ENCODE measurements at regions not wholly inside any gene's neighbourhood (a gene's known extent, or its start where the extent isn't known, plus 50 kb on each side); places are given as distances from the start of the nearest gene placed in this dataset.

DNA sequence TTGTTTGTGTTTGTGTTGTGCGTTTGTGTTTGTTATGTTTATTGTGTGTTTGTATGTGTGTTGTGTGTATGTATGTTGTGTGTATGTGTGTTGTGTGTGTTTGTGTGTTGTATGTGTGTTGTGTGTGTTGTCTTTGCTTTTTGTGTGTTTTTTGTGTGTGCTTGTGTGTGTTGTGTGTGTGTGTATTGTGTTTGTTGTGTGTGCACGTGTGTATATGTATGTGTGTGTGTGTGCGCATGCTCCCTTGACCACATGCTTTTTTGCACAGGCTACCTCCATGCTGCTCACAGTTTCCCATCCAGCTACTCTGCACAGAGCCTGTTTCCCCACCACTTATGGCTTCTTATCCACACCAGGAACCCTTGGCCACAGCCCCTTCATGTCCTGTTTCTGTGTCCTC lies 720.0 kb upstream of the ADAMTS16 start:
- DNase-seq: no peak

DNA sequence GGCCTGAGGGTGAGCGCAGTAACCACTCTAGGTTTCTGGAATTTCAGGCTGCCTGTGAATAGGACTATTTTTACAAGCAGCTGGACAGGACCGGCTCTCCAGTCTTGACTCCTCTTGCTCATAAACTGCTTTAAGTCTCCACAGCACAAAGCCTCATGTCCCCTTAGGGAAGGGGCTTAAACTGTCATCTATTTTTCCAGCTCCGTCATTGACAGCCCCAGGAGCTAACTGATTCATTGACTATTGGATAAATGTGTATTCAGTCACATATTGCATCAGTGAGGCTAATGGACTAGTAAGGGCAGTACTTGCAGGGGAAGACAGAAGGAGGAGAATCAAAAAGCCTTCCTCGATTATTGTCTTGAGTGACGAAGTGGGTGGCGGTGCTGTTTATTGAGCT lies 719.4 kb upstream of the ADAMTS16 start:
- DNase-seq: no peak

DNA sequence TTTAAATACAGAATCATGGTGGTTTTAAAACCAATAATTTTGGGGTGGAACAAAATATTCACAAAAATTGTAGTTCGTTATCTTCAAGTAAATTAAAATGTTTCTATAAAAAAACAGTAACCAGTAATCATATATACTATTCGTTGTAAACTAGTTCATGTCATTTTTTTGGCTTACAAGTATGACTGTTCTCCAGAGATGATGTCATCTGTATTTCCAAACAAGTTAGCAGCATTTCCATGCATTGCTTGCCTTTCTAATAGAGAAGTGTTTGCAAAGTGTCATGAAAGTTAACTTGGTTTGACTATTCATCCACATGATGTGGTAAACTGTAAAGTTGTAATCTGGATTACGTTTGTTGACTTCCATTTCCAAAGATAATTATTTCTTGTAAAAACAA lies 717.9 kb upstream of the ADAMTS16 start:
- DNase-seq: no peak

DNA sequence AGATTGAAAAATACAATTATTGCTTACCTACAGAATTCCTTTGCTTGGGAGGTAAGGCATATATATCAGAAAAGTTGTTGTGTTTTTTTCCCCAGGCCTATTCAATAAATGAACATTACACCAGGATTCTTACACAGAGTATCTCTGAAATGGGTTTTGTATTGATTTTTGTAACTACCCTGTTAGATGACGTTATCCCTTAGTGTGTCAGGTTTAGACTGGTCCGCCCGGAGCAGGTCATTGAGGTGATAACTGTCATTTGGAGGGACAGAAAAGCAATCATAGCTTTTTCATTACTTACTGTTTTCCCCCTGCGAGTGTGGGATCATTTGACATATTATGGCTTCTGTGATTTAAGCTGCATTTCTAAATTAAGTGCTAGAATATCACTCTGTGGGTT lies 715.2 kb upstream of the ADAMTS16 start:
- DNase-seq: no peak

DNA sequence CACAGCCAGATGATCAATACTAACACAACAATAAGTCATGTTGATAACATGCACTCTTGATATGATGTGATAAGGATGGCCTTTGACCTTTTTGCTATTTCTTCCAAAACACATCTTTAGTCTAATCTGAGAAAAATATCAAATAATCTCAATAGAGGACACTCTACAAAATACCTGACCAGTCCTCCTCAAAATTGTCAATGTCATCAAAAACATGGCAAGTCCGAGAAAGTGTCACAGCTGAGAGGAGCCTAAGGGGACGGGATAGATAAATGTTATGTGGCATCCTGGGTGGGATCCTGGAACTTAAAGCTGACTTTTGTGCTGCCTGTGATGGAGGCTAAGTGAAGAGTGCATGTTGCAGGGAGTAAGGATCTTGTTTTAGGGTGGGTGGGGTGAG lies 699.6 kb upstream of the ADAMTS16 start:
- DNase-seq: no peak

DNA sequence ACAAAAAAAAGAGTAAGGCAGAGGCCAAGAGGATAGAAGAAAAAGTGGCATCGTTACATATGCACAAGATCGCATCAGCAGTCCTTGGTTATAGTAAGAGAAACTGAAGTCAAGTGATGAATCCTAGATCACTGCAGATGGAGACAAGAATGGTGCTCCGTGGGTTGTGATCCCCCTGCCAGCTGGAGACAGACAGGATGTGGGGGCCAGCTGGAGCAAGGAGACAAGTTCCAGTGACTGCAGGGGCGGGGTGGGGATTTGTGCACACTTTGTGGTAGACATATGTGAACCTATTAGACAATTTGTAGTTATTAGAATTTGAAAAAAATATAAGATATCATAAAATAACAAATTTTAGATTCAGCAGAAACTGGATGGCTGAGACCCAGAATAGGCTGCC lies 697.9 kb upstream of the ADAMTS16 start:
- DNase-seq: no peak

DNA sequence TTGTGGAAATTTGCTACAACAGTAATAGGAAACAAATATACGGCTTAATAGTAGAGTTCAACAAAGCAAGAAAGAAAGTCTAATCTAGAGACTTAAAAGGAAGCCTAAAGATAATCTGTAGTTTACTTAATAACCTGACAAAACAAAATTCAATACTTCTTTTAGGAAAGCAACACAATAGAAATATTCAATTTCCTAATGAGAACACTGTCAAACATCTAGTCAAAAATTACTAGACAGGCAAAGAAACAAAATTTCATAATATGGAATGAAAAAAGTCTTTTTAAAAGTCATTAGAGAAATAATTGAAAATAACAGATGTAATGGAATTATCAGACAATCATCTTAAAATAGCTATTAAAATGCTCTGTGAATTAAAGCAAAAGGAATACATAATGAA lies 692.5 kb upstream of the ADAMTS16 start:
- DNase-seq: no peak

DNA sequence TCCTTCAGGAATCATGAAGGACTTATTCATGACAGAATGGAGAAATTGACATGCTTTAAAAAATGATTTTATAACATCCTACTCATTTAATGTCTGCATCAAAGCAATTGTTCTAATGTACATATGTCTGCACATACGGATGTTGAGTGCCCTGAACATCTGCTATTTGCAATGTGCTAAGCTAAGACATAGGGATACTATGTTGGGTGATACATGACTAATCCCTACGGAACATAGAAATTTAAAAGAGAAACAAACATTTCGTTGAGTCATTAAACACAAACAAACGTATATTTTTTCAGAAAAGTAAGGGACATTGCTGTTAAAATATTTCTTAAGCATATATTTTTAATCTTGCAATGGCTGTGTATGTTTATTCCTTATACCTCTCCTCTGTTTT lies 686.5 kb upstream of the ADAMTS16 start:
- no peak for DNase-seq

DNA sequence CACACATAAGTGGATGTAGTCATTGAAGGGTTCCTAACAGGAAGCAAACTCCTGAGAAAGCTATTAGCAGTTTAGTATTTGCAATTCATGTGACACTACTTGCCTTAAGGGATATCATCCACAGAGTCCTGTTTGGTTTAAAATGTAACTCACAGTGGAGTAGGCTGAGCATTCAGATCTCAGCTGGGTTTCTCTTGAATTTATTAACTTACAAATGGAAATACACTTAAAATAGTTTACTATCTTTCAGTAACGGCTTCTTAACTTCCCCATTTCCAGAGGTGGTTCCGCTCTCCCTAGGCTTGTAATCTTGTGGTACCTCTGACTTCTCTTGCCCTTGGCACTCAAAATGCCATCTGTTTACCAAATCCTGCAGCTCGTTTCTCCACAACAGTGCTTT lies 660.7 kb upstream of the ADAMTS16 start:
- DNase-seq: no peak

DNA sequence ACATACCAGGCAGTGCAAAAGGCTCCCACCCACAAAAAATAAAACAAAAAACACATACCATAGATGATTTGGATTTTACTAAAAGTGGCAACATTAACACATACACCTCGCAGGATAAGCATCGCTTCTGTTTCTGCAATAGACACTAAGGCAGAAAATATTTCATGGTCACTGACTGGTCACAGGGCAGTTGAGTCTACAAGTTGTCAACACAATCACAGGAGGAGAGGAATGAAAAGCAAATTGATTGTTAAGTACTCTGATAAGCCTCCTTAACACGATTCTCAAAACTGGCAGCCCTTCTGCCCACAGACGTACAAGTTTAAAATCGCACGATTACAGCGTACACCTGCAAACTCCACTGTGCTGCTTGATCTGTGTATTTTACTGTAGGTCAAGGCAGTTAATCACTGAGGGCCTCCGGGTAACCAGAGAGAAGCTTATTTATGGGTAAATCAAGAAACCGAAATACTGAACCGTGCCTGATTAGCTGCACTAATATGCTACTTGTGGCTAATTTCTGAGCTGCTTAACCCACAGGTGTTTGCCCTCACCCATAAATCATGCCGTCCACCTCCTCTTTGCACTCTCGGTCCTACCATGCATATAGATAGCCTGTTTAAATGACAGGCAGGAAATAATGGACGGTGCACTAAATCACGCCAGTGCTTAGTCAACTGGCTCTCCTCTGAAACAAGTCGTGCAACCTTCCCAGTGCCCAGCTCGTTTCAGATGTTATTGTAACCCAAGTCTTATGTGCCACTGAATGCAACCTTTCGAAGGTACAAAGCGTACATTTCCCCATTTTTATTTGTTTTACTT lies 659.4 kb upstream of the ADAMTS16 start:
- no peak for DNase-seq

DNA sequence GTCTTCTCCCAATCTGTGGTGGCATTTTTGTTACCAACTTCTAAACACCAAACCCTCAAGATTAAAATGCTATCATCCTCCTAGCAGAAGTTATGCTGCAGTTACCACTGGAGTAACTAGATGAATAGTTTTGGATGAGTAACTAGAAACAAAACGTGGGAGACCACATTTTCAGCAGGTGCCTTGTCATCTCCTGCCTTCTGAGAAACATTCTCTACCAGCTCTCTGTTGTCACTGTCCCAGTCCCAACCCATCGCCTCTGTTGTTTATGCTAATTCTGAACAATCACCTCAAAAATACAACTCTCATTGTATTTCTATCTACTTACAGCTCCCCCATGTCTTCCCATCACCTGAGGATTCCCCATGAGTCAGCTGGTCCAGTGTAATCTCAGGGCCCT lies 652.5 kb upstream of the ADAMTS16 start:
- no peak for DNase-seq

DNA sequence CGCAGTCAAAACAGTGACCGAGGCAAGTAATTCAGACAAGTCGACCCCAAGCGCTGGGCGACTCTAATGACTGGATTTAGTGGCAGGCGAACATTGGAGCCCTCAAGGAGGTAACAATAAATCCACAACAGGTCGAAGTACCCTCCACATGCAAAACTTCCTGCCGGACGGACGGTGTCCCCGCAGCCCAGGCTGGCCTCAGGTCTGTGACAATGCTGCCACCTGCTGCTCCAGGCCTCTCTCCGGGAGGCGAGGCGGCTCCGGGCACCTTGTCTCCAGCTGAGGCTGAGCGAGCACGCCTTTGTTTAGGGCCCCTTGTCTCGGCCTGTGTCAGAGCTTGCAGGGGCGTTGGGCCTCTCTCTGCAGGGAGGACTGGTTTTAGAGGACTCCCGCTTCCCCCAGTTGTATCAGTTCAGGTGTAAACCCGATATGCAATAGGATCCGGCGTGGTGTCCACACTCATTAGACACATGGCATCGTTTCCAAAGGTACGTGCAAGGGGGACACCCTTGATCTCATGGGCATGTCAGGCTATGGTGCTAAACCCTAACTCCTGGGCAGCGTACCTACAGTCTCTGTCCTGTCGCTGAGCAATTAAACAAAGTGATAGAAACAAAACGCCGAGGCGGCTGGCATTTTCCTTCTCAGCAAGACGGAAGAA lies 628.0 kb upstream of the ADAMTS16 start:
- no peak for DNase-seq

DNA sequence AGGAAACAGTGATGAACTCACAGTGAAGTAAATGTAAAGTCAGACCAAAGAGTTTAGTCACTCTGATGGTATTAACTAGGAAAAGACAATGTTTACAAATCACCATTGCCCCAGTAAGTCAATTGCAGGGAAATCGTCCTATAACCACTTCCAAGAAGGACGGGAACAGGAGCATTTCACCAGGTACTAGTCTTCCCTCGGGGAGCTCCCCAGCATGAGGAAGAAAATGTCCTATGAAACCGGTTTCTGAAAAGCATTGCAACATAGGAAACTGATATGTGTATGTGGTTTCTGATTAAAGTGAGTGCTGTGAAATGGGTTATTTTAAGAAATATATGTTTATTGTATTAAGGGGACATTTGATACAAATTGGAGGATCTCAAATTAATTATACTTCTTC lies 626.7 kb upstream of the ADAMTS16 start:
- DNase-seq: no peak

DNA sequence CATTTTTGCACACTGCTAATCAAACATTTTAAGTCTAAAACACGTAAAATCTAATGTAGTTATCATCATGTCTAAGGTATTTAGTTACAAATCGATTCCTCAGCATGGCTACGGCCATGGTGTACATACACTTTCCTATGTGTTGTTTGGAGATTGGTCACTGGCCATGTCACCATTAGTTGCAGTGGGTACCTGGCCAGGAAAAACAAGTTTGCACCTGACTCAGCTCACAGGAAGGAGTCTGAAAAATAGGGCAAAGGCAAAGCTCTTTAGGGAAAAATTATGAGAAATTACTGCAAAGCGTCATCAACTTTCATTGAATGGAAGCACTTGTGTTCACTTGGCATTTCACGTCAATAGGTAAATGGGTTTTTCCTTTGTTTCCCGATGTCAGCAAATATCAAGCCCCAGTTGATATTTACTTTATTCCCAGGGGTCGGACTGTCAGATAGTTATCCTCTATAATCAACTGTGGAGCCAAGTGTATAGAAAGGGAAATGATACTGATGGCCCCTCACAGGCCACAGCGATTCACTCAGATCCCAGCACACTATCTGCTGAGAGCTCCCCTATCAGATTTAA lies 626.0 kb upstream of the ADAMTS16 start:
- no peak for DNase-seq

DNA sequence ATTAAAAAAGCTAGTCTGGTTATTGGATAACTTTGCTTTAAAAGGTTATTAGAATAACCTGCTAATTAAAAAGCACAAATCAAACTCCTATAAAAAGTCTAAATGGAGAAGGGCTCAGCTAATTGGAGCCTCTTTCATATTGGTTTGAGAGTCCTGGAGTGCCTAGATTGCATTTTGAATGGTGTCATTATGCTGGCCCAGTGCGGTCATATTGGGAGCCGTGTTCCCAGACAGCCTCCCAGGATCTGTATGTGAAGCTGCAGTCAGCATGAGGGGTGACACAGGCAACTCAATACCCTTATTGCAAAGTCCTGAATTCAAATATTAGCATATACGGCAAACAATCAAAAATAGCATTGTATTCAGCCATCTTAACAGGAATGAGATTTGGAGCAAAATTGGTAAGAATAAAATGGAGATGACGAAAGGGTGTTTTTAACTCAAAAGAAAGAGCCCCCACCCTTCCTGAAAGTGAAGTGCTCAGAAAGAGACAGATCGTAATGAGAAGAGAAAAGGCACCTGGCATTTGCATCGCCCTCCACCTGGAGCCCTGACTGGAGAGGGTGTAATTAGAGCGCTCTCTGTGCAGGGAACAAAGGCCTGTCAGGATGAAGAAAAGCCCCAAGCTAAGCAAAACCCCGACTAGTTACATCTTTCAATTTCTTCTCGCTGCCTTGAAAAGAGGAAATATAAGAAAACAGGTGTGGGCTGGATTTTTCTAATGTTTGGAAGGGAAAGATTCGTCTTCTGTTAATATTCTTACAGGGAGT lies 621.0 kb upstream of the ADAMTS16 start:
- DNase-seq: no peak

DNA sequence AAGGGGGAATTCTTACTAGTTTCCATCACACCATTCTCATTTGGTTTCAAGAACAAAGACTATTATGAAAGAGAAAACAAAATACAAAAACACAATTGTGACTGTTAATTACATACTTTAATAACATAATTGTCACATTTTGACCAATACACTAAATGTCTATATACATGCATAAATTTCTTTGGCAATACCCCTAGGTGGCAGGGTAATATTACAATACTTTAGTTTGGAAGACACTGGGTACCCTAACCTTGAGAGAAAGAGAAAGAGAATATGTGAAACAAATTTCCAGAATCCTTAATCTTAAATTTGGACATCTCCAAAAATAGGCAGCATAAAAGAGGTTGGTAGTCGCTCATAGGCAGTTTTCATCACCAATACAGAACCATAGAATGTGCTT lies 619.6 kb upstream of the ADAMTS16 start:
- no peak for DNase-seq

DNA sequence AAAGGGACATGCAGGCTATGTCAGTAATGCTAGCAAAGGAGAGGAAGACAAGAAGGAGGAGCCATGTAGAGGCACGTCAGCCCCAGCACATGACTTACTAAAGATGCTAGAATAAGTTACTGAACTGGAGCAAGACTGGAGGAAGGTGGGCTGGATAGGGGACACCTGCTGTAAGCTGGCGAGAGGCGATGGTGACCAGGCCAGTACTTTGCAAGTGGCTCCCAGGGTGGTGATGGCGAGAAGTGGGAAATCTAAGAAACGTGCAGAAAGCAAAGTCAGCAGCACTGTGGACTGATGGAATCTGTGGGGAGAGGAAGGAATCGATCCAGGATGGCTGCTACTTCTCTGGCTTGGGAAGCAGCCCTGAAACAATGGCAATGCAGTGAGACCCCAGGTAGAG lies 617.1 kb upstream of the ADAMTS16 start:
- no peak for DNase-seq

DNA sequence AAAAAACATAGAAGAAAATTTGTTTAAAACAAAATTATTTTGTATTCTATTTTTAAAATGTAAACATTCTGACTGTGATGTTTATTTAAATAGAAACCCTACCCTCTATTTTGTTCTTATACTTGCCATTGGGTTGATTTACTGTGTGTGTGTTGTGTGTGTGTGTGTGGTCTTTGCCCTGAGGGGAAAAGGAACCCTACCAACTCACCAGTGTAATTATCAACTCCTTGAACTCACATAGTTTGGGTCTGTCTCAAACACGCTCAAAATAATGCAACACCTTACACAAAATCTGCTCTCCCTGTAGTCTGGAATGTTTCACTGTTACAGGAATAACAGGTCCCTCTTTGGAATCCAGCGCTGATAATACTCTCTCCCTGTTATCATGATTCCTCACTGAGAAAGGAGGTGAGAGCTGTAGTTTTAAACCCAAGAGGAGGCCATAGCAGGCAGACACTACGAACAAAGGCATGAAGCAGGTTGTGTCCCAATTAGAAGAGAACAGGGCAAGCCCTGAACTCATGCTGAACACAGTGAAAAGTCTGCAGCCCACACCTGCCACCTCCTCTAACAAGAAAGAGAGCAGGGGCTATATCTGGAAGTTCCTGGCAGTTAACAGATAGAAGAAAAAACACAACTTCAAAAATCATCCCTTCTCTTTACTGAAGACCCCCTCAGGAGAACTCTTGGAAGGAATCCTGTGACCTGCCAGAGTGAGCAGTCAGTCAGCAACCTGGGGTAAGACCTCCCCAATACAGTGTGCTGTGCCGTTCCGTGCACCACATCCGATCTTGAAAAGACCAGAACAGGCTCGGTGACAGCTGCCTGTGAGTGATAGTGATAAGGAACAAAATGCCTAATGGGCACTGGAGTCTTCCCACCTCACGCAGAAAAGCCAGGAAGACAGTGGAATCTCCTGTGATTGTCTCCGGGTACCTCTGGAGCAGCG lies 608.1 kb upstream of the ADAMTS16 start:
- DNase-seq: no peak

DNA sequence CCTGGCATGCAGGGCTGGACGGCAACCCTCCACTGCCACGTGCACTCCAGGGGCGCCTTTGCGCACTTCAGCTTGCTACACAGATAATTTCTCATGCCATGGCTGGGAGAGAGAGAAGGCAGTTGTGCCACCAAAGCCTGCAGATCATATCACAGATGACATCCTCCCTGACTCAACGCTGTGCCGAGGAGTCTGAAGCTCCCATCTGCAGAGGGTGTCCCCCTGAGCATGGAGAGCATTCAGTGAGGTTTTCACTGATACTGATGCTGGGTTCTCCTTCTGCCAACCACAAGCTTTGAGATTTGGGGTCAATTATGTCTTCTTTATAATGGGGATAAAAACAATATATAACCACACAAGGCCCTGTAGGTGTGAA lies 607.4 kb upstream of the ADAMTS16 start:
- no peak for DNase-seq

DNA sequence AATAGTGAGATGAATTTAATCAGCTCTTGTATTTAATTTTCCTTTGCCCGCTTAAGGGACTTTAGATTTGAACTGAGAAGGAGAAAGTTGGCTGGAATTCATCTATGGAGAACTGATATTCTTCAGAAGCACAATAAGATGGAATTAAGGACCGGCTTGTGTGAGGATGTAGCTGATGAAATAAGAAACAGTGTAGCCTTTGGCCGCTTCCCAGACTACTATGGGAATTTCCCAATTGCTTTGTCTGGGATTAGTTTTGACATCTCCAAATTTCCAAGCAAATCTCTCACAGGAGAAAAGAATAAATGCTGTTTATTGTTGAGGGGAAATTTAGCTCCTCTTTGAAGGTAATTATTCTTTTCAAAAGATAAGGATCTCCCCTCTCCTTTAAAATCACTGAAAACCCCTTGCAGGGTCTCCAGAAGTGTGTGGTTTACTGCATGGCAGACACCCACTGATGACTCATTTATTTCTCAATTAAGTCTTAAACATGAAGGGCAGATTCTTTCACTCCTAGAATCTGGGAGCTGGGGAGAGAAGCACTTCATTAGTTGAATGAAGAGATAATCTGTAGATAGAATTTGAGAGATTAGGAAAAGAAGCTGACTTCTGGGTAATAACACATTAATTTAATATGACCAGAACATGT lies 606.5 kb upstream of the ADAMTS16 start:
- DNase-seq: no peak

DNA sequence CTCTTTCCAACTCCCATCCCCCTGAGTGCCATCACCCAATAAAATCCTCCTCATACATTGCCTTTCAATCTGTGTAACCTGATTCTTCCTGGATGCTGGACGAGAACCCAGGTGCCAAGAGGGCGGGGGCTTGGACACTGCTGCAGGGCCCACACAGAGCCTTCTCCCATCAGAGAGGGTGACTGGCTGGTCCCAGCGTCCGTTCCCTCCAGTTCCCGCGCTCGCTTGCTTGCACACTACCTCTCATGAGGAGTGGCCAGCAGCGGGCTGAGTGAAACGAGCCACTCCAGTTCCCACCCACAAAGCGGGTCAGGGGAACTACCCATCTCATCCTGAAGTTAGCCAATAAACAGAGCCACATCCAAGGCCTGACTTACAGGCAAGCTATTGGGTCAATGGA lies 602.6 kb upstream of the ADAMTS16 start:
- no peak for DNase-seq
